LNCAP (cell line): ENCODE measurements at regions not wholly inside any gene's neighbourhood (a gene's known extent, or its start where the extent isn't known, plus 50 kb on each side); places are given as distances from the start of the nearest gene placed in this dataset.

Experiments used
- TF ChIP-seq, protein P1 (sequence below): fragments of 450-650 bp; IDR thresholded peaks from 2 replicates; pipeline ENCODE4 v1.5.1; 2017; ENCODE audit warnings: mild to moderate bottlenecking

DNA sequence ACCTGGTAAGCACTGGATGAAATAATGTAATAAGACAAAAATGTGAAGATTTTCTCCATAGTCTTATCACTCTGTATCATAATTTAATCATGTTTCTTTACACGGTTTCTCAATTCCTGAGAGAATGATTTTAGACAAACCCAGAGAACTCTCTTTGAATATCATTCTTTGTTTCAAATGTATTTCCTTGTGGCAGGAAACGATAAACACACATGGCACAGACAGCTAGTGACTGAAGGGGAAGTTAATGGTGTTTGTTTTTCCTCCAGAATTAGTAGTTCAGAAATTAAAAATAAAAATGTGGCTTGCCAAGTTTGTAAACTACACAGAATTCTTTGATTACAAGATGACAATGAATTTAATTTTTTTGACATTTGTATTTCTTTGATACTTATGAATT is 163.7 kb upstream of the PRPS1L1 start:
- TF ChIP-seq, protein P1, sequence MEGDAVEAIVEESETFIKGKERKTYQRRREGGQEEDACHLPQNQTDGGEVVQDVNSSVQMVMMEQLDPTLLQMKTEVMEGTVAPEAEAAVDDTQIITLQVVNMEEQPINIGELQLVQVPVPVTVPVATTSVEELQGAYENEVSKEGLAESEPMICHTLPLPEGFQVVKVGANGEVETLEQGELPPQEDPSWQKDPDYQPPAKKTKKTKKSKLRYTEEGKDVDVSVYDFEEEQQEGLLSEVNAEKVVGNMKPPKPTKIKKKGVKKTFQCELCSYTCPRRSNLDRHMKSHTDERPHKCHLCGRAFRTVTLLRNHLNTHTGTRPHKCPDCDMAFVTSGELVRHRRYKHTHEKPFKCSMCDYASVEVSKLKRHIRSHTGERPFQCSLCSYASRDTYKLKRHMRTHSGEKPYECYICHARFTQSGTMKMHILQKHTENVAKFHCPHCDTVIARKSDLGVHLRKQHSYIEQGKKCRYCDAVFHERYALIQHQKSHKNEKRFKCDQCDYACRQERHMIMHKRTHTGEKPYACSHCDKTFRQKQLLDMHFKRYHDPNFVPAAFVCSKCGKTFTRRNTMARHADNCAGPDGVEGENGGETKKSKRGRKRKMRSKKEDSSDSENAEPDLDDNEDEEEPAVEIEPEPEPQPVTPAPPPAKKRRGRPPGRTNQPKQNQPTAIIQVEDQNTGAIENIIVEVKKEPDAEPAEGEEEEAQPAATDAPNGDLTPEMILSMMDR: no peak

DNA sequence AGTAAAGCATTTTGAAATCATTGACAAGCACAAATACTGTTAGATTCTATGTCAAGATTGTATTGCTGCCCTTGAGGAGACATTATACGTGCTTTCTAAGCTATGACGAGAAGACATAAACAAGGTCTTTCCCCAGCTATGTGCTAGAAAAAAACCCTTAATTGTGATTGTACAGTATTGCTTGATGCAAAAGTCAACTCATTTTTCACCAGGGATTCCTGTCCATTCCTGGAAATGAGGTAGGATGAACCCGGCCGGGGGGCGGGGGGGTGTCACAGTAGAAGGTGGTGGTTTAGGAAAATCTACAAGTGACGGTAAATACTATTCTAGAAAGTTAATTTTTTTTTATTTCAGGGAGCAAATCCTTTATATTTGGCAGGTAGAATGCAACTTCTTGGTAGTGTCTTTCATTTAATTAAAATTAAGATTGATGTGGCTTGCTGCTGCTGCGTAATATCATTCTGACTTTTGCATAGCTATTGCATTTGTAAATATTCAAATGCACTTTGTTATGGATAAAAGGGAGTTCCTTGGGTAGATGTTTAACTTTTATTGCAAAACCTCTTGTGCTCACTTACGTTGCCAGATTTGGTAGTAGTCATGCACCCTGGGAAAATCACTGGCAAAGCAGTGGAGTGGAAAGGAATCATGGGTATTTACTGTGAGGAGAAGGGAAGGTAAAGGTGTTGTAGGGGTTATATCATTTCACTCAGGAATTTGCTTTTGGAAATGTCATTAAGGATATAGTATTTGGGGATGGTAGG is 164.4 kb upstream of the PRPS1L1 start:
- TF ChIP-seq, protein P1: no peak

DNA sequence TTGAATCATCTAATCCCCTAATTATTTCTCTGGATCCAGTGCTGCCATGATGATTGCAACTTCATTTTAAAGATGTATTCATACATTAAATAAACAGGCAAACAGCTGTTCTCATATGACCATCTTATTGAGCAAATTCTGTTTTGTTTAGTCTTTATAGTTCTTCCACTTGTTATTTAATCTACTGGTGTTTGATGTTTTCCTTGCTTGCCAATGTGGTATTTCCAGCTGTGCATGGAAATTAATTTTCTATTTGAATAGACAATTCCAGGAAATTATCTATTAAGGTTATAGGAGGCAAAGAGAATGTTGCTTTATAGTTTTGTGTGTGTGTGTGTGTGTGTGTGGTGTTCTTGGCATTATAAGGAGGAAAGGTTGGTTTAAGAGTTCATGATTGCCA is 167.0 kb upstream of the PRPS1L1 start:
- TF ChIP-seq, protein P1: no peak

DNA sequence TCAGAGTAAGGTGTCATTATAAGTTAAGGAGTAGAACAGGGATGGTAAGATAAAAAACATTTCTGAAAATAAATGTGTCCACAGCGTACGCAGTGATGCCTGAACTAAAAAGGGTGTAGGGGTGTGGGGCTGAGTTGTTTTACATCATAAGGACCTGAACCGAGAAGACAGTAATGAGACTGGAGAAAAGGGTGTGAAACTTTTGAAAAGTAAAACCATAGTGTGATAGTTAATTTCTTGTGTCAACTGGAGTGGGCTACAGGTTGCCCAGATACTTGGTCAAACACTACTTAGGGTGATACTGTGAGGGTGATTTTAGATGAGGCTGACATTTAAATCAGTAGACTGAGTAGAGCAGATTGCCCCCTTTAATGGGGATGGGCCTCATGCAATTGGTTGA is 169.0 kb upstream of the PRPS1L1 start:
- TF ChIP-seq, protein P1: no peak

DNA sequence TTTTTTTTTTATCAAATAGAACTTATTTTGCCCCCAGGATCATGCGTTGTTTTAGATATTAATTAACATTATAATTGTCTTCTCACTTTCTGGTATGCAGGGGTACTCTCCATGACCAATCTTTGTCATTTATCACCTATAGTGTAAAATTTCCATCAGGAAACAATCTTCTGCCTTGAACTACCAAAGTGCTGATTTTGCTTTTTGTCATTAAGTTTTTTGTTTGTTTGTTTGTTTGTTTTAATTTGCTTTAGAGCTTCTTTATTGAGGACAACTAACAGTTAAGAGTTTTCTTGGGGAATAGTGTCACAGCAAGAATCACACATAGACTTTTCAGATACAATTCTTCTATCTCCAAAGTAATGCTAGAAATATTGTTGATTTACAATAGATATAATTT is 171.2 kb upstream of the PRPS1L1 start:
- TF ChIP-seq, protein P1: no peak

DNA sequence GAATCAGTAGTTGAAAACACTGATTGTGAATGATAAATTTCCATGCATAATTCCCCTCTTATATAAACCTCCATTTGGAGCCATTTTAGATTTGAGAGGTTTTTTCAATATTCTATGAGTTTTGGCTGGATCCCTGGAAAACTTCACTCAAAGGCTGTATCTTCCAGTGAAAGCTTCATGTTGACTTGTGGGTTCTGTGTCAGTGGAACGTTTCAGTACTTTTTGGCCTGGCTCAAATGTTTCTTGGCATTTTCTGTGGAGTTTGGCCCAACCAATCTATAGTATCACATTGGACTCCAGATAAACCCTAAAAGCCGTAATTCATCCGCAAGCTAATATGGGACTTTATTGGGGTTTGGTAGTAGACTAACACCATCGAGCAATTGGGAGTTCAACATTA is 172.6 kb upstream of the PRPS1L1 start:
- TF ChIP-seq, protein P1: no peak

DNA sequence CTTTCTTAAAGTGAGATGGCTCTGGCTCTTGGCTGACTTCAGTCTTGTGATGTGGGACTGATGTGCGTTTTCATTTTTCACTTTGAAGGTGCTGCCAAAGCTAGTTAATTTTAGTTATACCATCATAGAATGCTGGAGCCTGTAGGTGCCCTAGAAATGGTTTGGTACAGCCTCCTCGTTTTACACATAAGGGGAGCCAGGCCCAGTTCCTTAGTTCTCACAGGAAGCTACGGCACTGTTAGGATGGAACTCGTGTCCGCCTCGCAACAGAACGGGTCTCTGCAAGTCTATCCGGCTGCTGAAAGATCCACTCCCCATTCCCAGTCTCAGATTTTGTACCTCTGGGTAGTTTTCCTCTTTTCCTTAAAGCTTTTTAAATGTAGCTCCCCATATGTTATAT is 173.2 kb upstream of the PRPS1L1 start:
- TF ChIP-seq, protein P1: no peak

DNA sequence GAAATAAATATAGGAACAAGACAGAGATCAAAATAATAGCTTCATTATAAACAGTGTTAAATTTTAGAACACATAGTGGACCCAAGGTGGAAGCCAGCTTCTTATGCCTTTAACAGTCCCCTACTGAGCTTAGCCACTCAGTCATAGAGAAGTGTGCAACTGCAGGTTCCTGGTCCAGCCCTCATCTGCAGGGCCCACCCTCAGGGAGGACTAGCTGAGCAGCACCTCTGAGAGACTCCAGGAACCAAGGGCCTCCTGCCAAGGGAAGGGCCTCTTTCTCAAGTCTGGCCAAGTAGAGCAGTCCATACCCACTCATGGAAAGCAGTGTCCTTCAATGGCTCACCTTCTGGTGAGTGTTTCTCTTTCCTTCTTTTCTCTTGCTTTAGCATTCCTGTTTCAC is 173.7 kb upstream of the PRPS1L1 start:
- TF ChIP-seq, protein P1: no peak
